Transverse colon (tissue), 4 donors: ENCODE measurements at regions not wholly inside any gene's neighbourhood (a gene's known extent, or its start where the extent isn't known, plus 50 kb on each side); places are given as distances from the start of the nearest gene placed in this dataset.
A peak's percentile ranks its signal among the peaks of the same experiment; 100 is the strongest.

Experiments
- DNase-seq: peaks from one replicate; pipeline ENCODE4 v3.0.0-alpha.2; 2019
- H3K27ac ChIP-seq, 4 donors: fragments of 200-600 bp; sonication (generic); 2 replicates each; pipeline ENCODE4 v1.5.1; 2016 to 2018; ENCODE audit warnings: inconsistent platforms in 4 of 4
- H3K27me3 ChIP-seq: fragments of 200-600 bp; sonication (generic); 2 replicates; pipeline ENCODE4 v1.5.1; 2017; ENCODE audit warnings: inconsistent platforms
- H3K36me3 ChIP-seq, 4 donors: fragments of 200-600 bp; sonication (generic); 2 replicates each; pipeline ENCODE4 v1.5.1; 2017 to 2019; ENCODE audit warnings: inconsistent platforms in 4 of 4
- H3K4me1 ChIP-seq, 4 donors: fragments of 200-600 bp; sonication (generic); 2 replicates each; pipeline ENCODE4 v1.5.1; 2017 to 2020; ENCODE audit warnings: inconsistent platforms in 4 of 4
- H3K4me3 ChIP-seq, 4 donors: fragments of 200-600 bp; sonication (generic); 1 replicate in 1 of 4; 2 replicates in 3 of 4; pipeline versions ENCODE4 v1.5.1 to v1.6.1; 2017 to 2019; ENCODE audit warnings: inconsistent platforms in 4 of 4
- H3K9me3 ChIP-seq, 2 donors: fragments of 200-600 bp; sonication (generic); 2 replicates each; pipeline ENCODE4 v1.5.1; 2017 to 2019; ENCODE audit warnings: inconsistent platforms in 2 of 2
- CTCF ChIP-seq, 5 experiments: fragments of 200-600 bp in 3 of 5; fragments of 450-650 bp in 2 of 5; sonication (generic) in 3 of 5; IDR thresholded peaks; 1 replicate in 2 of 5; 2 replicates in 3 of 5; pipeline ENCODE4 v1.5.1; 2016 to 2017; ENCODE audit warnings: antibody characterized with exemption in 5 of 5, inconsistent platforms in 3 of 5, mild to moderate bottlenecking in 2 of 5, moderate library complexity in 1 of 5
- EP300 ChIP-seq: sonication (generic); formaldehyde crosslinking; IDR thresholded peaks from one replicate; pipeline ENCODE4 v1.6.1; 2017; ENCODE audit warnings: antibody characterized with exemption, low read depth
- POLR2A ChIP-seq: fragments of 450-650 bp; IDR thresholded peaks from one replicate; pipeline ENCODE4 v1.6.1; 2016; ENCODE audit warnings: antibody characterized with exemption, mild to moderate bottlenecking, moderate library complexity
- POLR2AphosphoS5 ChIP-seq, 3 donors: sonication (generic); formaldehyde crosslinking; IDR thresholded peaks; one replicate each; pipeline ENCODE4 v1.6.1; 2016; ENCODE audit warnings: antibody characterized with exemption in 3 of 3
- WGBS, 2 donors: methylation state at CpG; one replicate each; pipeline ENCODE4 v1.1.5; 2018; ENCODE audit warnings: low coverage in 1 of 2; 5-methylcytosine and 5-hydroxymethylcytosine counted together
- in situ Hi-C, 4 donors: fragments of 200-750 bp; cut with MboI; loops; one replicate each; pipeline versions ENCODE4 v1.15.0 to v1.15.1; 2017; ENCODE audit warnings: low sequenced_read_pairs in 3 of 4, low pct_ligation_motif_present in 1 of 4, low pct_unique_long_range_greater_than_20kb in 1 of 4
- intact Hi-C: fragments of 100-400 bp; cut with DNase I; formaldehyde crosslinking; loops from one replicate; pipeline ENCODE4 v1.15.1; 2023; ENCODE audit warnings: low total_unique reads

GRCh38 chr9:129410226-129410625 lies 210.7 kb downstream of the C9orf50 start:
- Histone ChIP-seq H3K9me3 (no peaks in the 10 kb centered on the region), H3K27ac (no peak overlapping the region), H3K36me3 (no peaks in the 10 kb centered on the region), H3K27me3 (no peaks in the 10 kb centered on the region), H3K4me3 (no peak overlapping the region), H3K4me1 (peaks cover 27 to 38% (median 31%) of the 10 kb centered on the region in 4 donors)
- DNase-seq: no peak
- no peak for TF ChIP-seq POLR2AphosphoS5 (IDR thresholded peaks at IDR 0.05)
- TF ChIP-seq EP300: no peak
- TF ChIP-seq POLR2A: no peak
- TF ChIP-seq CTCF (IDR thresholded peaks at IDR 0.05): no peak
- 54 to 59% methylated on average over 3 to 4 of the region's 4 CpGs for WGBS, 2 donors
- in situ Hi-C loops (no loop called here), intact Hi-C loops (no loop called here)

GRCh38 chr9:129408535-129409215 lies 212.2 kb downstream of the C9orf50 start:
- Histone ChIP-seq H3K27ac (no peak overlapping the region), H3K36me3 (no peaks in the 10 kb centered on the region), H3K27me3 (no peaks in the 10 kb centered on the region), H3K4me1 (peaks cover 14 to 26% (median 20%) of the 10 kb centered on the region in 4 donors), H3K4me3 (no peak overlapping the region), H3K9me3 (no peaks in the 10 kb centered on the region)
- no peak for TF ChIP-seq POLR2A
- TF ChIP-seq CTCF (IDR thresholded peaks at IDR 0.05): no peak
- no peak for TF ChIP-seq POLR2AphosphoS5 (IDR thresholded peaks at IDR 0.05)
- TF ChIP-seq EP300: no peak
- DNase-seq: no peak
- 72 to 100% methylated on average over 1 to 17 of the region's 17 CpGs for WGBS, 2 donors
- intact Hi-C loops (no loop called here), in situ Hi-C loops (no loop called here)

- in situ Hi-C loops: no loop called here
- Histone ChIP-seq H3K27me3 (no peaks in the 10 kb centered on the region), H3K9me3 (no peaks in the 10 kb centered on the region), H3K4me3 (no peak overlapping the region), H3K36me3 (no peaks in the 10 kb centered on the region), H3K4me1 (peaks cover 13 to 29% (median 21%) of the 10 kb centered on the region in 4 donors), H3K27ac (no peak overlapping the region)
- WGBS, 2 donors: 44 to 73% methylated on average over 3 to 5 of the region's 5 CpGs
- DNase-seq: no peak
- TF ChIP-seq EP300: no peak
- TF ChIP-seq POLR2A: no peak
- no peak for TF ChIP-seq POLR2AphosphoS5 (IDR thresholded peaks at IDR 0.05)
- TF ChIP-seq CTCF (IDR thresholded peaks at IDR 0.05): no peak
- intact Hi-C loops: no loop called here
Observed at GRCh38 chr9:129407905-129408452, 212.9 kb downstream of the C9orf50 start.

GRCh38 chr9:129406278-129407225 lies 214.3 kb downstream of the C9orf50 start:
- DNase-seq: peak; percentile 85
- in situ Hi-C loops: no loop called here
- 60 to 62% methylated on average over 11 to 25 of the region's 25 CpGs for WGBS, 2 donors

More at GRCh38 chr9:129406278-129407225, 214.3 kb downstream of the C9orf50 start:
- no peaks in the 10 kb centered on the region for H3K27me3 ChIP-seq
- H3K4me1 ChIP-seq: peaks cover 12 to 27% (median 19%) of the 10 kb centered on the region in 4 donors
- H3K27ac ChIP-seq: peak overlapping the region in 1 of 4 donors; percentile 7
- intact Hi-C loops: no loop called here
- no peaks in the 10 kb centered on the region for H3K9me3 ChIP-seq
- no peaks in the 10 kb centered on the region for H3K36me3 ChIP-seq
- TF ChIP-seq POLR2AphosphoS5 (IDR thresholded peaks at IDR 0.05): peak in 1 of 3 donors; percentile 44
- peak; percentile 12 for TF ChIP-seq POLR2A
- no peak for TF ChIP-seq EP300
- no peak for TF ChIP-seq CTCF (IDR thresholded peaks at IDR 0.05)
- no peak overlapping the region for H3K4me3 ChIP-seq
